SK-N-SH (cell line): ENCODE measurements at regions not wholly inside any gene's neighbourhood (a gene's known extent, or its start where the extent isn't known, plus 50 kb on each side); places are given as distances from the start of the nearest gene placed in this dataset.

Source experiments
- CTCF ChIA-PET: fragments of 300-600, 350-600 bp; formaldehyde crosslinking; extraction: SDS; loops from one replicate; lab custom pipeline; 2021; lab: Yijun Ruan, JAX
- POLR2A ChIA-PET: fragments of 350-600 bp; sonication (Branson Sonifier 250); formaldehyde crosslinking; extraction: SDS; loops from one replicate; lab custom pipeline; 2020; ENCODE audit warnings: antibody characterized with exemption, inconsistent platforms; lab: Yijun Ruan, JAX
- DNase-seq: peaks from one replicate; pipeline ENCODE4 v3.0.0; 2012
- H2AFZ ChIP-seq: fragments of 200-600 bp; sonication (generic); 2 replicates; pipeline ENCODE4 v1.8.1; 2016; ENCODE audit warnings: antibody characterized with exemption, mild to moderate bottlenecking, low read depth
- H3F3A ChIP-seq: fragments of 200-600 bp; sonication (generic); replicated peaks from 2 replicates; pipeline ENCODE3; 2016; ENCODE audit warnings: antibody characterized with exemption, mild to moderate bottlenecking; ENCODE audit not compliant: insufficient read depth
- H3K27ac ChIP-seq, 2 experiments: fragments of 200-500 bp in 1 of 2; fragments of 200-600 bp in 1 of 2; sonication (Bioruptor generic) in 1 of 2; sonication (generic), shearing (Covaris generic) in 1 of 2; 2 replicates each; pipeline versions ENCODE4 v1.5.1 to v1.6.1; 2014 to 2016; ENCODE audit warnings: low read depth in 2 of 2, inconsistent platforms in 1 of 2, low read length in 1 of 2, mild to moderate bottlenecking in 1 of 2, mixed read lengths in 1 of 2
- H3K27me3 ChIP-seq: fragments of 200-600 bp; sonication (generic), shearing (Covaris generic); 2 replicates; pipeline ENCODE4 v1.6.1; 2016; ENCODE audit warnings: mixed run types; ENCODE audit not compliant: insufficient read depth
- H3K36me3 ChIP-seq, 2 experiments: fragments of 200-500 bp in 1 of 2; fragments of 200-600 bp in 1 of 2; sonication (Bioruptor generic) in 1 of 2; sonication (generic) in 1 of 2; replicated peaks in 1 of 2; 2 replicates each; pipeline versions ENCODE3 to v1.5.1; 2014 to 2016; ENCODE audit warnings: low read length in 1 of 2, mild to moderate bottlenecking in 1 of 2; ENCODE audit not compliant: insufficient read depth in 2 of 2, control insufficient read depth in 1 of 2
- H3K4me1 ChIP-seq, 2 experiments: fragments of 200-500 bp in 1 of 2; fragments of 200-600 bp in 1 of 2; sonication (Bioruptor generic) in 1 of 2; sonication (generic), shearing (Covaris generic) in 1 of 2; 2 replicates each; pipeline versions ENCODE4 v1.5.1 to v1.6.1; 2014 to 2016; ENCODE audit warnings: low read depth in 1 of 2, low read length in 1 of 2, mixed run types in 1 of 2; ENCODE audit not compliant: insufficient read depth in 2 of 2, control insufficient read depth in 1 of 2
- H3K4me2 ChIP-seq: fragments of 200-600 bp; sonication (generic), shearing (Covaris generic); 2 replicates; pipeline ENCODE4 v1.6.1; 2017; ENCODE audit warnings: mixed run types
- H3K4me3 ChIP-seq, 2 experiments: fragments of 200-500 bp in 1 of 2; fragments of 200-600 bp in 1 of 2; sonication (Bioruptor generic) in 1 of 2; sonication (generic), shearing (Covaris generic) in 1 of 2; 2 replicates each; pipeline versions ENCODE4 v1.5.1 to v1.8.1; 2014 to 2016; ENCODE audit warnings: low read depth in 2 of 2, inconsistent platforms in 1 of 2, low read length in 1 of 2, mild to moderate bottlenecking in 1 of 2, mixed read lengths in 1 of 2, moderate library complexity in 1 of 2
- H3K79me2 ChIP-seq: fragments of 200-600 bp; sonication (generic); 2 replicates; pipeline ENCODE4 v1.8.1; 2017; ENCODE audit warnings: mild to moderate bottlenecking; ENCODE audit not compliant: insufficient read depth
- H3K9ac ChIP-seq: fragments of 200-600 bp; sonication (generic); 2 replicates; pipeline ENCODE4 v1.6.1; 2017; ENCODE audit warnings: mixed run types
- H3K9me2 ChIP-seq: fragments of 200-600 bp; sonication (generic); 2 replicates; pipeline ENCODE4 v1.6.1; 2017; ENCODE audit warnings: mixed run types
- H3K9me3 ChIP-seq: fragments of 200-600 bp; sonication (generic); 2 replicates; pipeline ENCODE4 v1.6.1; 2017; ENCODE audit warnings: mixed run types, mild to moderate bottlenecking, moderate library complexity
- H4K20me1 ChIP-seq: fragments of 200-600 bp; sonication (generic); 2 replicates; pipeline ENCODE4 v1.6.1; 2017; ENCODE audit warnings: mild to moderate bottlenecking, mixed run types; ENCODE audit not compliant: insufficient read depth
- CHD2 ChIP-seq: fragments of 150-350 bp; IDR thresholded peaks from 2 replicates; pipeline ENCODE4 v1.6.1; 2018; ENCODE audit warnings: low read length; ENCODE audit not compliant: partially characterized antibody
- CTCF ChIP-seq: fragments of 200-600 bp; sonication (generic); IDR thresholded peaks from 2 replicates; pipeline ENCODE4 v1.6.1; 2017; ENCODE audit warnings: antibody characterized with exemption, mild to moderate bottlenecking, moderate library complexity
- ELF1 ChIP-seq: IDR thresholded peaks from 2 replicates; pipeline ENCODE4 v1.4.0; 2012
- EP300 ChIP-seq, 2 experiments: IDR thresholded peaks; 2 replicates each; pipeline versions ENCODE4 v1.4.0 to v1.6.1; 2012; ENCODE audit warnings: borderline replicate concordance in 1 of 2, low read depth in 1 of 2, low read length in 1 of 2
- EZH2phosphoT487 ChIP-seq: fragments of 200-600 bp; sonication (generic); IDR thresholded peaks from 2 replicates; pipeline ENCODE4 v1.6.1; 2017; ENCODE audit warnings: low read depth, mixed run types, mild to moderate bottlenecking, antibody characterized with exemption, moderate library complexity, borderline replicate concordance
- FOSL2 ChIP-seq: IDR thresholded peaks from 2 replicates; pipeline ENCODE4 v1.4.0; 2012; ENCODE audit warnings: low read depth, mild to moderate bottlenecking, moderate library complexity, borderline replicate concordance
- FOXJ3 ChIP-seq: sonication (generic); formaldehyde crosslinking; IDR thresholded peaks from 2 replicates; pipeline ENCODE4 v1.5.1; 2020; ENCODE audit warnings: mild to moderate bottlenecking, missing genetic modification reagents
- FOXM1 ChIP-seq: IDR thresholded peaks from 2 replicates; pipeline ENCODE4 v1.4.0; 2012; ENCODE audit warnings: low read depth, mild to moderate bottlenecking
- IRF3 ChIP-seq: fragments of 150-350 bp; IDR thresholded peaks from 2 replicates; pipeline ENCODE4 v1.6.1; 2016; ENCODE audit warnings: mild to moderate bottlenecking, low read depth, low read length
- MEF2A ChIP-seq: IDR thresholded peaks from 2 replicates; pipeline ENCODE4 v1.4.0; 2012; ENCODE audit warnings: low read depth, borderline replicate concordance
- MXI1 ChIP-seq: IDR thresholded peaks from 2 replicates; pipeline ENCODE4 v1.6.1; 2012; ENCODE audit warnings: mild to moderate bottlenecking, low read depth, low read length, improper control_type of control experiment
- NFIC ChIP-seq: IDR thresholded peaks from 2 replicates; pipeline ENCODE4 v1.4.0; 2012; ENCODE audit warnings: borderline replicate concordance
- NRF1 ChIP-seq: IDR thresholded peaks from 2 replicates; pipeline ENCODE4 v1.6.1; 2012; ENCODE audit warnings: low read depth, mild to moderate bottlenecking, low read length
- POLR2AphosphoS5 ChIP-seq: IDR thresholded peaks from 2 replicates; pipeline ENCODE4 v1.6.1; 2012; ENCODE audit warnings: low read depth, low read length
- RAD21 ChIP-seq: IDR thresholded peaks from 2 replicates; pipeline ENCODE4 v1.6.1; 2012; ENCODE audit warnings: mild to moderate bottlenecking, low read length
- RCOR1 ChIP-seq: fragments of 150-350 bp; IDR thresholded peaks from 2 replicates; pipeline ENCODE4 v1.6.1; 2017; ENCODE audit warnings: antibody characterized with exemption, low read length
- RFX5 ChIP-seq: IDR thresholded peaks from 2 replicates; pipeline ENCODE4 v1.6.1; 2012; ENCODE audit warnings: mild to moderate bottlenecking, improper control_type of control experiment, low read length
- RXRA ChIP-seq: IDR thresholded peaks from 2 replicates; pipeline ENCODE4 v1.4.0; 2012; ENCODE audit warnings: low read depth, mild to moderate bottlenecking, borderline replicate concordance
- SIN3A ChIP-seq: IDR thresholded peaks from 2 replicates; pipeline ENCODE4 v1.6.1; 2012; ENCODE audit warnings: low read depth, mild to moderate bottlenecking, low read length, moderate library complexity, borderline replicate concordance
- TAF1 ChIP-seq: IDR thresholded peaks from 2 replicates; pipeline ENCODE4 v1.6.1; 2012; ENCODE audit warnings: low read depth, mild to moderate bottlenecking, low read length, moderate library complexity, borderline replicate concordance
- TEAD4 ChIP-seq: IDR thresholded peaks from 2 replicates; pipeline ENCODE4 v1.4.0; 2012; ENCODE audit warnings: mild to moderate bottlenecking, borderline replicate concordance; ENCODE audit not compliant: insufficient read depth
- USF1 ChIP-seq: IDR thresholded peaks from 2 replicates; pipeline ENCODE4 v1.4.0; 2012; ENCODE audit warnings: low read depth, borderline replicate concordance
- YY1 ChIP-seq: IDR thresholded peaks from 2 replicates; pipeline ENCODE4 v1.4.0; 2012; ENCODE audit warnings: low read depth, mild to moderate bottlenecking
- WGBS: methylation state at CpG from one replicate; pipeline ENCODE4 v1.1.6; 2017; ENCODE audit warnings: low lambda C conversion rate; 5-methylcytosine and 5-hydroxymethylcytosine counted together
- TF ChIP-seq, protein P1 (sequence below): IDR thresholded peaks from 2 replicates; pipeline ENCODE4 v1.6.1; 2012; ENCODE audit warnings: mild to moderate bottlenecking, low read depth, low read length, moderate library complexity
- TF ChIP-seq, protein P2 (sequence below): fragments of 150-350 bp; IDR thresholded peaks from 2 replicates; pipeline ENCODE4 v1.6.1; 2017; ENCODE audit warnings: antibody characterized with exemption, low read length, low read depth, borderline replicate concordance

DNA sequence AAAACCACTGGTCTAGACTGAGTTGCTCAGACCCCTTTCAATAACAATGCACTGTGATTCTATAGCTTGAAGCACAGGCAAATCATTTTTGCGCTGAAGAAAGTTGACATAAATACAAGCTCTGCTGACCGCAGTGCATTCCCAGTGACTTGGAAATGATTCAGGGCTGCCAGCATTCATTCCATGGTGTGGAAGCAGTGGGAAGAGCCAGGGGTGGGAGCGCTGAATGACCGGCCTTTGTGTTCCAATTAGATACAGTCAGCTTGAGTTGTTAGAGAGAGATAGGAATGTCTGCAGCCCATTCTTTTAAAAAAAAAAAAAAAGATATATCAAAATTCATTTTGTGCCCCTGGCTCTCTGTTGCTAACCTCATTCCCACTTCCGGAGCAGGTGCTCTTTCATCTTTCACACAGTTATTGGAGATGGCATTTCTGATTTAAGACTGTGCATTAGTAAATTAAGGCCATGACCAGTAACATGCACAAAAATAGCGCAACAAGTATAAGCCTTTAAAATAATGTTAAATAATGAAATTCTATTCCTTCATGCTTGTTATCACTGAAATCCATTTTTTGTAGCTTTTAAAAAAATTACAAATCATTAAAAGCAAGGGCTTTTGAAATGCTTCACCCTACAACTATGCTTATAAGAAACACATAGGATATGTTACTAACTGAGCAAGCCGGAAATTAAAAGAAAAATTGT lies 59.4 kb upstream of the CTLA4 start:
- CTCF ChIA-PET, result interaction anchor here (0.6 to 1.0 kb wide), 3 partner anchors 58 to 1209 kb away, joined by 3 read pairs; no protein-coding TSS in a partner anchor
- no peak for DNase-seq
- Histone ChIP-seq H3F3A (peaks cover 62% of the 10 kb centered on the region), H3K27me3 (no peaks in the 10 kb centered on the region), H3K9ac (peak overlapping the region; percentile 67), H3K9me2 (no peaks in the 10 kb centered on the region), H3K4me3 (no peak overlapping the region), H2AFZ (peak overlapping the region; percentile 28; the same call in 1 of the 2 replicates), H3K79me2 (no peaks in the 10 kb centered on the region), H3K4me1 (peaks cover 4 to 59% of the 10 kb centered on the region in 2 experiments), H3K36me3 (no peaks in the 10 kb centered on the region), H4K20me1 (no peaks in the 10 kb centered on the region), H3K4me2 (peak overlapping the region; percentile 39; the same call in 1 of the 2 replicates), H3K27ac (peak overlapping the region; percentile 81 to 96), H3K9me3 (0 out of 2 replicates have a peak, but pooled peaks cover 5% of the 10 kb centered on the region)
- 24% methylated on average over 7 of the region's 7 CpGs for WGBS
- POLR2A ChIA-PET, result no interaction called here
- peak; percentile 39; the same call in 1 of the 2 replicates for TF ChIP-seq USF1
- TF ChIP-seq YY1, result no peak
- peak; percentile 65 to 95; a peak in 3 of 4 replicates for TF ChIP-seq EP300 (IDR thresholded peaks at IDR 0.05; ENCODE audit: borderline replicate concordance in 1 of 2, low read depth in 1 of 2, low read length in 1 of 2)
- TF ChIP-seq CTCF, result no peak
- TF ChIP-seq FOSL2, result peak; percentile 87
- TF ChIP-seq POLR2AphosphoS5, result peak; percentile 66
- TF ChIP-seq, protein P1, sequence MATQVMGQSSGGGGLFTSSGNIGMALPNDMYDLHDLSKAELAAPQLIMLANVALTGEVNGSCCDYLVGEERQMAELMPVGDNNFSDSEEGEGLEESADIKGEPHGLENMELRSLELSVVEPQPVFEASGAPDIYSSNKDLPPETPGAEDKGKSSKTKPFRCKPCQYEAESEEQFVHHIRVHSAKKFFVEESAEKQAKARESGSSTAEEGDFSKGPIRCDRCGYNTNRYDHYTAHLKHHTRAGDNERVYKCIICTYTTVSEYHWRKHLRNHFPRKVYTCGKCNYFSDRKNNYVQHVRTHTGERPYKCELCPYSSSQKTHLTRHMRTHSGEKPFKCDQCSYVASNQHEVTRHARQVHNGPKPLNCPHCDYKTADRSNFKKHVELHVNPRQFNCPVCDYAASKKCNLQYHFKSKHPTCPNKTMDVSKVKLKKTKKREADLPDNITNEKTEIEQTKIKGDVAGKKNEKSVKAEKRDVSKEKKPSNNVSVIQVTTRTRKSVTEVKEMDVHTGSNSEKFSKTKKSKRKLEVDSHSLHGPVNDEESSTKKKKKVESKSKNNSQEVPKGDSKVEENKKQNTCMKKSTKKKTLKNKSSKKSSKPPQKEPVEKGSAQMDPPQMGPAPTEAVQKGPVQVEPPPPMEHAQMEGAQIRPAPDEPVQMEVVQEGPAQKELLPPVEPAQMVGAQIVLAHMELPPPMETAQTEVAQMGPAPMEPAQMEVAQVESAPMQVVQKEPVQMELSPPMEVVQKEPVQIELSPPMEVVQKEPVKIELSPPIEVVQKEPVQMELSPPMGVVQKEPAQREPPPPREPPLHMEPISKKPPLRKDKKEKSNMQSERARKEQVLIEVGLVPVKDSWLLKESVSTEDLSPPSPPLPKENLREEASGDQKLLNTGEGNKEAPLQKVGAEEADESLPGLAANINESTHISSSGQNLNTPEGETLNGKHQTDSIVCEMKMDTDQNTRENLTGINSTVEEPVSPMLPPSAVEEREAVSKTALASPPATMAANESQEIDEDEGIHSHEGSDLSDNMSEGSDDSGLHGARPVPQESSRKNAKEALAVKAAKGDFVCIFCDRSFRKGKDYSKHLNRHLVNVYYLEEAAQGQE, result peak; percentile 72
- TF ChIP-seq ELF1, result no peak
- TF ChIP-seq RCOR1, result no peak
- peak; percentile 91 for TF ChIP-seq NFIC
- peak; percentile 14; the same call in 1 of the 2 replicates for TF ChIP-seq TAF1
- no peak for TF ChIP-seq MXI1
- TF ChIP-seq SIN3A, result peak; percentile 18; the same call in 1 of the 2 replicates
- no peak for TF ChIP-seq RFX5
- no peak for TF ChIP-seq EZH2phosphoT487
- TF ChIP-seq CHD2, result no peak
- TF ChIP-seq, protein P2, sequence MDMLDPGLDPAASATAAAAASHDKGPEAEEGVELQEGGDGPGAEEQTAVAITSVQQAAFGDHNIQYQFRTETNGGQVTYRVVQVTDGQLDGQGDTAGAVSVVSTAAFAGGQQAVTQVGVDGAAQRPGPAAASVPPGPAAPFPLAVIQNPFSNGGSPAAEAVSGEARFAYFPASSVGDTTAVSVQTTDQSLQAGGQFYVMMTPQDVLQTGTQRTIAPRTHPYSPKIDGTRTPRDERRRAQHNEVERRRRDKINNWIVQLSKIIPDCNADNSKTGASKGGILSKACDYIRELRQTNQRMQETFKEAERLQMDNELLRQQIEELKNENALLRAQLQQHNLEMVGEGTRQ, result no peak
- no peak for TF ChIP-seq FOXJ3 (CRISPR knock-in tag)
- TF ChIP-seq RXRA, result peak; percentile 65; the same call in 1 of the 2 replicates
- no peak for TF ChIP-seq NRF1
- TF ChIP-seq TEAD4, result peak; percentile 88; the same call in 1 of the 2 replicates
- no peak for TF ChIP-seq RAD21
- TF ChIP-seq IRF3, result no peak
- 0 out of 2 replicates have a peak, but pooled peaks have one; percentile 1 for TF ChIP-seq MEF2A
- TF ChIP-seq FOXM1, result peak; percentile 89
